HUES6 (cell line): ENCODE measurements at regions not wholly inside any gene's neighbourhood (a gene's known extent, or its start where the extent isn't known, plus 50 kb on each side); places are given as distances from the start of the nearest gene placed in this dataset.

Experiments
- H3K27ac ChIP-seq: 2 replicates; pipeline ENCODE4 v1.7.0; 2013; ENCODE audit warnings: low read depth, mild to moderate bottlenecking, low read length, inconsistent platforms
- H3K27me3 ChIP-seq: 2 replicates; pipeline ENCODE4 v1.6.1; 2013; ENCODE audit warnings: low read length; ENCODE audit not compliant: control insufficient read depth, insufficient read depth
- H3K36me3 ChIP-seq: 2 replicates; pipeline ENCODE4 v1.6.1; 2013; ENCODE audit warnings: low read length; ENCODE audit not compliant: control insufficient read depth, insufficient read depth
- H3K4me1 ChIP-seq: 2 replicates; pipeline ENCODE4 v1.6.1; 2013; ENCODE audit warnings: low read length; ENCODE audit not compliant: control insufficient read depth, insufficient read depth
- H3K4me3 ChIP-seq: 2 replicates; pipeline ENCODE4 v1.5.1; 2013; ENCODE audit warnings: low read depth, low read length
- H3K9ac ChIP-seq: one replicate; pipeline ENCODE4 v1.6.1; 2013; ENCODE audit warnings: mild to moderate bottlenecking, low read length
- H3K9me3 ChIP-seq: 2 replicates; pipeline ENCODE4 v1.6.1; 2013; ENCODE audit warnings: low read depth, low read length; ENCODE audit not compliant: control insufficient read depth, insufficient read depth

GRCh38 chr12:13635709-13636108, 345.7 kb downstream of the GRIN2B start:
- H3K4me1 ChIP-seq, result no peaks in the 10 kb centered on the region
- H3K27me3 ChIP-seq, result no peaks in the 10 kb centered on the region
- H3K9ac ChIP-seq, result no peak overlapping the region
- H3K4me3 ChIP-seq, result no peak overlapping the region
- no peak overlapping the region for H3K27ac ChIP-seq
- no peaks in the 10 kb centered on the region for H3K36me3 ChIP-seq
- no peaks in the 10 kb centered on the region for H3K9me3 ChIP-seq

GRCh38 chr12:13631873-13632272, 349.5 kb downstream of the GRIN2B start:
- Histone ChIP-seq H3K36me3 (no peaks in the 10 kb centered on the region), H3K4me3 (no peak overlapping the region), H3K9me3 (no peaks in the 10 kb centered on the region), H3K9ac (no peak overlapping the region), H3K27me3 (no peaks in the 10 kb centered on the region), H3K4me1 (no peaks in the 10 kb centered on the region), H3K27ac (no peak overlapping the region)

GRCh38 chr12:13630354-13630753, 351.0 kb downstream of the GRIN2B start:
- no peaks in the 10 kb centered on the region for H3K27me3 ChIP-seq
- H3K9me3 ChIP-seq, result no peaks in the 10 kb centered on the region
- H3K4me3 ChIP-seq, result no peak overlapping the region
- H3K27ac ChIP-seq, result no peak overlapping the region
- H3K9ac ChIP-seq, result no peak overlapping the region
- no peaks in the 10 kb centered on the region for H3K36me3 ChIP-seq
- H3K4me1 ChIP-seq, result no peaks in the 10 kb centered on the region

- Histone ChIP-seq H3K27ac (no peak overlapping the region), H3K4me1 (no peaks in the 10 kb centered on the region), H3K4me3 (no peak overlapping the region), H3K9ac (no peak overlapping the region), H3K9me3 (no peaks in the 10 kb centered on the region), H3K36me3 (no peaks in the 10 kb centered on the region), H3K27me3 (no peaks in the 10 kb centered on the region)
These were observed 353.3 kb downstream of the GRIN2B start for GRCh38 chr12:13628067-13628466.

GRCh38 chr12:13627536-13627935, 353.9 kb downstream of the GRIN2B start:
- Histone ChIP-seq H3K27ac (no peak overlapping the region), H3K9me3 (no peaks in the 10 kb centered on the region), H3K4me1 (no peaks in the 10 kb centered on the region), H3K27me3 (no peaks in the 10 kb centered on the region), H3K9ac (no peak overlapping the region), H3K36me3 (no peaks in the 10 kb centered on the region), H3K4me3 (no peak overlapping the region)

- no peak overlapping the region for H3K27ac ChIP-seq
- H3K9me3 ChIP-seq, result no peaks in the 10 kb centered on the region
- no peaks in the 10 kb centered on the region for H3K27me3 ChIP-seq
- no peak overlapping the region for H3K9ac ChIP-seq
- H3K4me3 ChIP-seq, result no peak overlapping the region
- no peaks in the 10 kb centered on the region for H3K4me1 ChIP-seq
- no peaks in the 10 kb centered on the region for H3K36me3 ChIP-seq
These were observed 368.1 kb downstream of the GRIN2B start for GRCh38 chr12:13613297-13613696.

GRCh38 chr12:13609894-13610679, 371.3 kb downstream of the GRIN2B start:
- no peak overlapping the region for H3K4me3 ChIP-seq
- H3K4me1 ChIP-seq, result peaks cover 4% of the 10 kb centered on the region
- H3K9ac ChIP-seq, result no peak overlapping the region
- H3K27me3 ChIP-seq, result no peaks in the 10 kb centered on the region
- no peaks in the 10 kb centered on the region for H3K9me3 ChIP-seq
- H3K27ac ChIP-seq, result no peak overlapping the region
- no peaks in the 10 kb centered on the region for H3K36me3 ChIP-seq

- Histone ChIP-seq H3K9ac (no peak overlapping the region), H3K4me1 (peaks cover 4% of the 10 kb centered on the region), H3K4me3 (no peak overlapping the region), H3K27me3 (no peaks in the 10 kb centered on the region), H3K27ac (no peak overlapping the region), H3K9me3 (no peaks in the 10 kb centered on the region), H3K36me3 (no peaks in the 10 kb centered on the region)
These were observed 375.1 kb downstream of the GRIN2B start for GRCh38 chr12:13606290-13606689.

- Histone ChIP-seq H3K9me3 (no peaks in the 10 kb centered on the region), H3K27me3 (no peaks in the 10 kb centered on the region), H3K36me3 (no peaks in the 10 kb centered on the region), H3K4me1 (peaks cover 4% of the 10 kb centered on the region), H3K27ac (no peak overlapping the region), H3K4me3 (no peak overlapping the region), H3K9ac (no peak overlapping the region)
These were observed 377.4 kb downstream of the GRIN2B start for GRCh38 chr12:13603953-13604352.

- peaks cover 7% of the 10 kb centered on the region for H3K4me1 ChIP-seq
- H3K36me3 ChIP-seq, result no peaks in the 10 kb centered on the region
- H3K27ac ChIP-seq, result no peak overlapping the region
- no peak overlapping the region for H3K4me3 ChIP-seq
- H3K9ac ChIP-seq, result no peak overlapping the region
- H3K27me3 ChIP-seq, result no peaks in the 10 kb centered on the region
- no peaks in the 10 kb centered on the region for H3K9me3 ChIP-seq
These were observed 379.2 kb downstream of the GRIN2B start for GRCh38 chr12:13602172-13602571.

- Histone ChIP-seq H3K9ac (no peak overlapping the region), H3K4me3 (no peak overlapping the region), H3K4me1 (peaks cover 21% of the 10 kb centered on the region), H3K36me3 (no peaks in the 10 kb centered on the region), H3K9me3 (peaks cover 7% of the 10 kb centered on the region; the same call in 1 of the 2 replicates), H3K27me3 (no peaks in the 10 kb centered on the region), H3K27ac (no peak overlapping the region)
These were observed 382.2 kb downstream of the GRIN2B start for GRCh38 chr12:13599176-13599575.
